ENCODE measurements at regions not wholly inside any gene's neighbourhood (a gene's known extent, or its start where the extent isn't known, plus 50 kb on each side); places are given as distances from the start of the nearest gene placed in this dataset.

- TF ChIP-seq CTCF (IDR thresholded peaks at IDR 0.05; ENCODE audit: low read depth, low read length) = no peak
- TF ChIP-seq POLR2A (IDR thresholded peaks at IDR 0.05; ENCODE audit: extremely low read depth, insufficient read length) = no peak
- TF ChIP-seq MAX (IDR thresholded peaks at IDR 0.05; ENCODE audit: low read depth, low read length) = no peak
These were observed 164.0 kb upstream of the TBL1XR1 start for GRCh38 chr3:177361081-177361938.
